B cell (primary cell): ENCODE measurements at regions not wholly inside any gene's neighbourhood (a gene's known extent, or its start where the extent isn't known, plus 50 kb on each side); places are given as distances from the start of the nearest gene placed in this dataset.

Source experiments
- ATAC-seq: fragments of 200-7000 bp; cut with Tn5 transposase; one replicate; pipeline ENCODE4 v1.10.0; 2021; ENCODE audit warnings: low read depth, mild to moderate bottlenecking, moderate number of reproducible peaks, moderate library complexity
- CTCF ChIA-PET: fragments of 350-600 bp; sonication (Branson Sonifier 250); formaldehyde crosslinking; loops from one replicate; lab custom pipeline; 2021; ENCODE audit warnings: antibody characterized with exemption, inconsistent platforms; lab: Charles Lee
- POLR2A ChIA-PET: fragments of 350-600 bp; sonication (Branson Sonifier 250); formaldehyde crosslinking; loops from one replicate; lab custom pipeline; 2021; ENCODE audit warnings: antibody characterized with exemption; lab: Charles Lee
- DNase-seq: peaks from one replicate; pipeline ENCODE4 v3.0.0; 2013
- H2AFZ ChIP-seq: 2 replicates; pipeline ENCODE4 v1.6.1; 2012; ENCODE audit warnings: mild to moderate bottlenecking, low read depth, low read length; ENCODE audit not compliant: insufficient read depth, poor library complexity, severe bottlenecking
- H3K27ac ChIP-seq, 2 donors: 1 replicate in 1 of 2; 2 replicates in 1 of 2; pipeline ENCODE4 v1.5.1; 2012 to 2013; ENCODE audit warnings: low read length in 2 of 2, mild to moderate bottlenecking in 2 of 2, moderate library complexity in 1 of 2
- H3K27me3 ChIP-seq, 4 experiments: fragments of 200-600 bp in 1 of 4; sonication (generic) in 1 of 4; replicated peaks in 1 of 4; 1 replicate in 2 of 4; 2 replicates in 2 of 4; pipeline versions ENCODE4 v1.6.1 to v1.7.0; 2013 to 2016; ENCODE audit warnings: low read length in 3 of 4, mild to moderate bottlenecking in 2 of 4, mixed read lengths in 1 of 4, moderate library complexity in 1 of 4; ENCODE audit not compliant: insufficient read depth in 4 of 4, control insufficient read depth in 3 of 4; ENCODE audit errors: control extremely low read depth in 1 of 4
- H3K36me3 ChIP-seq, 2 experiments: replicated peaks in 1 of 2; 1 replicate in 1 of 2; 2 replicates in 1 of 2; pipeline versions ENCODE4 v1.6.1 to v1.7.1; 2013; ENCODE audit warnings: low read length in 1 of 2; ENCODE audit not compliant: insufficient read depth in 2 of 2, control insufficient read depth in 1 of 2; ENCODE audit errors: control extremely low read depth in 1 of 2, extremely low read depth in 1 of 2
- H3K4me1 ChIP-seq, 2 donors: fragments of 200-600 bp in 1 of 2; sonication (generic) in 1 of 2; 1 replicate in 1 of 2; 2 replicates in 1 of 2; pipeline versions ENCODE4 v1.5.1 to v1.6.1; 2013 to 2017; ENCODE audit warnings: low read length in 2 of 2; ENCODE audit not compliant: control insufficient read depth in 2 of 2, insufficient read depth in 2 of 2
- H3K4me2 ChIP-seq: replicated peaks from 2 replicates; pipeline ENCODE3; 2012; ENCODE audit warnings: mild to moderate bottlenecking, low read depth, low read length; ENCODE audit not compliant: poor library complexity, severe bottlenecking
- H3K4me3 ChIP-seq, 5 experiments: fragments of 200-600 bp in 1 of 5; sonication (generic) in 1 of 5; 1 replicate in 3 of 5; 2 replicates in 2 of 5; pipeline versions ENCODE4 v1.5.1 to v1.7.0; 2011 to 2016; ENCODE audit warnings: low read length in 4 of 5, mild to moderate bottlenecking in 4 of 5, low read depth in 2 of 5, control low read depth in 1 of 5, moderate library complexity in 1 of 5; ENCODE audit not compliant: insufficient read depth in 1 of 5; ENCODE audit errors: control extremely low read depth in 1 of 5, extremely low read depth in 1 of 5
- H3K79me2 ChIP-seq: fragments of 200-600 bp; sonication (generic); one replicate; pipeline ENCODE4 v1.6.0; 2016; ENCODE audit warnings: low read length; ENCODE audit not compliant: control insufficient read depth, insufficient read depth
- H3K9ac ChIP-seq: fragments of 200-600 bp; sonication (generic); 2 replicates; pipeline ENCODE4 v1.6.1; 2017; ENCODE audit warnings: mild to moderate bottlenecking, low read length, moderate library complexity
- H3K9me3 ChIP-seq, 3 donors: one replicate each; pipeline versions ENCODE4 v1.6.1 to v1.7.1; 2013; ENCODE audit warnings: low read length in 2 of 3; ENCODE audit not compliant: control insufficient read depth in 2 of 3, insufficient read depth in 1 of 3; ENCODE audit errors: control extremely low read depth in 1 of 3
- H4K20me1 ChIP-seq: 2 replicates; pipeline ENCODE4 v1.6.0; 2012; ENCODE audit warnings: mild to moderate bottlenecking, low read length; ENCODE audit not compliant: insufficient read depth, control insufficient read depth, poor library complexity, severe bottlenecking
- H3K27ac Mint-ChIP-seq: one replicate; pipeline ENCODE4 v1.8.0; 2021; ENCODE audit warnings: mixed read lengths
- H3K27me3 Mint-ChIP-seq: one replicate; pipeline ENCODE4 v1.8.0; 2021; ENCODE audit warnings: mixed read lengths
- H3K4me1 Mint-ChIP-seq: one replicate; pipeline ENCODE4 v1.8.0; 2021; ENCODE audit warnings: mixed read lengths
- H3K4me3 Mint-ChIP-seq: one replicate; pipeline ENCODE4 v1.8.0; 2021; ENCODE audit warnings: mixed read lengths
- H3K9me3 Mint-ChIP-seq: one replicate; pipeline ENCODE4 v1.8.0; 2022; ENCODE audit warnings: mixed read lengths; ENCODE audit not compliant: insufficient read depth
- CTCF ChIP-seq: fragments of 200-600 bp; IDR thresholded peaks from one replicate; pipeline ENCODE4 v1.8.0; 2022; ENCODE audit warnings: antibody characterized with exemption, mild to moderate bottlenecking
- EZH2 ChIP-seq: IDR thresholded peaks from 2 replicates; pipeline ENCODE4 v1.6.1; 2012; ENCODE audit warnings: borderline replicate concordance, low read depth, mild to moderate bottlenecking, moderate library complexity, low read length; ENCODE audit not compliant: insufficient read depth, poor library complexity, severe bottlenecking
- WGBS: methylation state at CpG from one replicate; pipeline ENCODE4 v1.1.5; 2013; ENCODE audit warnings: missing lambda C conversion rate; ENCODE audit not compliant: insufficient coverage; 5-methylcytosine and 5-hydroxymethylcytosine counted together
- intact Hi-C: fragments of 100-400 bp; cut with micrococcal nuclease; formaldehyde crosslinking; loops from one replicate; pipeline ENCODE4 v1.10.0; 2022

- Histone ChIP-seq H3K27ac (no peak overlapping the region), H3K9me3 (no peaks in the 10 kb centered on the region), H3K4me1 (no peaks in the 10 kb centered on the region), H2AFZ (no peak overlapping the region), H3K4me3 (no peak overlapping the region), H3K36me3 (no peaks in the 10 kb centered on the region), H3K27me3 (no peaks in the 10 kb centered on the region), H3K4me2 (no peak overlapping the region), H3K79me2 (no peaks in the 10 kb centered on the region), H4K20me1 (no peaks in the 10 kb centered on the region), H3K9ac (no peak overlapping the region)
- TF ChIP-seq EZH2 (no peak), CTCF (no peak)
- CTCF ChIA-PET, result no interaction called here
- Mint-ChIP-seq H3K4me3 (no peak overlapping the region), H3K27ac (no peak overlapping the region), H3K4me1 (no peaks in the 10 kb centered on the region), H3K9me3 (peaks cover 6% of the 10 kb centered on the region), H3K27me3 (no peaks in the 10 kb centered on the region)
- DNase-seq, result no peak
- ATAC-seq, result no peak
- POLR2A ChIA-PET, result no interaction called here
- WGBS, result 93% methylated on average over 2 of the region's 5 CpGs
- intact Hi-C loops, result no loop called here
Measured at GRCh38 chr4:31175242-31175910, 455.2 kb downstream of the PCDH7 start.

- CTCF ChIA-PET, result no interaction called here
- H3K27me3 ChIP-seq, result no peaks in the 10 kb centered on the region
- H3K9me3 Mint-ChIP-seq, result peaks cover 5% of the 10 kb centered on the region
Measured at GRCh38 chr4:31183256-31183655, 463.1 kb downstream of the PCDH7 start.

More at GRCh38 chr4:31183256-31183655, 463.1 kb downstream of the PCDH7 start:
- ATAC-seq, result no peak
- H3K27me3 Mint-ChIP-seq, result no peaks in the 10 kb centered on the region
- H3K4me3 Mint-ChIP-seq, result no peak overlapping the region
- intact Hi-C loops, result no loop called here
- H3K4me3 ChIP-seq, result no peak overlapping the region
- TF ChIP-seq EZH2 (no peak), CTCF (no peak)
- no peaks in the 10 kb centered on the region for H3K4me1 ChIP-seq
- no peak overlapping the region for H2AFZ ChIP-seq
- H3K36me3 ChIP-seq, result no peaks in the 10 kb centered on the region
- H3K9me3 ChIP-seq, result peaks cover 0 to 9% (median 3%) of the 10 kb centered on the region in 3 donors
- H3K4me2 ChIP-seq, result no peak overlapping the region
- H3K4me1 Mint-ChIP-seq, result no peaks in the 10 kb centered on the region
- H3K79me2 ChIP-seq, result no peaks in the 10 kb centered on the region
- POLR2A ChIA-PET, result no interaction called here
- H3K27ac ChIP-seq, result no peak overlapping the region
- H4K20me1 ChIP-seq, result no peaks in the 10 kb centered on the region
- WGBS, result 91% methylated on average over 4 of the region's 4 CpGs
- H3K27ac Mint-ChIP-seq, result no peak overlapping the region
- DNase-seq, result no peak
- H3K9ac ChIP-seq, result no peak overlapping the region
